GM18909 (cell line): ENCODE measurements at regions not wholly inside any gene's neighbourhood (a gene's known extent, or its start where the extent isn't known, plus 50 kb on each side); places are given as distances from the start of the nearest gene placed in this dataset.

ENCODE experiments used
- ATAC-seq: cut with Tn5 transposase; IDR thresholded peaks from one replicate; pipeline ENCODE4 v1.9.1; 2021; ENCODE audit warnings: mild to moderate bottlenecking; ENCODE audit not compliant: unreplicated experiment, poor library complexity

DNA sequence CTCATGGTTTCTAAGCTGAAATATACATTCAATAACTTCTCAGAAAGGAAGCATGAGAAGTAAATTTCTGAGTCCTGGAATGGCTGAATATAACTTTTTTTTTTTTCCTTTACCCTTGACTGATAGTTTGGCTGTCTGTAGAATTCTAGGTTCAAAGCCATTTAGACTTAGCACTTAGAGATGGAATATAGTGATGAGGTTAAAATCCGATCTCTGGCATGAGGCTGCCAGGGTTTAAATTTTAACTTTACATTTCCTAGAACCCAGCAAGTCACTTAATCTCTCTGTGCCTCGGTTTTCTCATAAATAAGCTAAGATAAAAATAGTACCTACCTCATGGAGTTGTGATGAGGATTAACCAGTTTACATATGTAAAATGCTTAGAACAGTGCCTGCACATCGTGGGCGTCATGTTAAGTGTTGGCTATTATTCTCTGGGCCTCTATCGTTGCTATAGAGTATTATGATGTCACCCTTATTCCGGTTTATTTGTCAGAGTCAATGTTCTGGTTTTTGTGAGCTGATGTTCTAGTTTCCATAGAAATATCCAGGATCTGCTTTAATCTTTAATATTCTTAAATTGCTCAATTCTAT is 199.8 kb upstream of the TLE3 start:
- ATAC-seq = no peak

DNA sequence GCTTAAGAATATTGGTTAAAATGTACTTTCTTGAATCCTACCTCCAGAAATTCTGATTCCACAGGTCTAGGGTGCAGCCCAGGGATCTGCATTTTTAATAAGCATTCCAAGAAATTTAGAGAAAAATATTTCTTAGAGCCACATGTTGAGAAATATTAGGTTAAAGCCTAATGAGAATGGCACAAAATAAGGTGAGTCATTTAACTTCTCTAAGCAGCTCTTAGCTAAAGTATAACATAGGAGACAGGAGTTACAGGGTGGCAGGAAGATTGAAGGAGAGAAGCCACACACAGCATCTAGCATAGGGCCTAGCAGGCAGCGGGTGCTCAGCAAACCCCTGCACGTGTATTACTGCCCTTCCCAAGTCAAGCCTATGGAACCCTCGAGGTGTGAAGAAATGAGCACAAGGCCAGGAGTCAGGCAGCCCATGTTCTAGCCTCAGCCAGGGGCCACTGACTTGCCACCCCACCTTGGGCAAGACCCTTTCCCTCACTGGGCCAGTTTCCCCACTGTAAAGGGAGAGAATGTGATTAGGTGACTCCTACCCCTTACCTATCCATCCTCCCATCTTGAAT is 197.1 kb upstream of the TLE3 start:
- ATAC-seq = no peak

DNA sequence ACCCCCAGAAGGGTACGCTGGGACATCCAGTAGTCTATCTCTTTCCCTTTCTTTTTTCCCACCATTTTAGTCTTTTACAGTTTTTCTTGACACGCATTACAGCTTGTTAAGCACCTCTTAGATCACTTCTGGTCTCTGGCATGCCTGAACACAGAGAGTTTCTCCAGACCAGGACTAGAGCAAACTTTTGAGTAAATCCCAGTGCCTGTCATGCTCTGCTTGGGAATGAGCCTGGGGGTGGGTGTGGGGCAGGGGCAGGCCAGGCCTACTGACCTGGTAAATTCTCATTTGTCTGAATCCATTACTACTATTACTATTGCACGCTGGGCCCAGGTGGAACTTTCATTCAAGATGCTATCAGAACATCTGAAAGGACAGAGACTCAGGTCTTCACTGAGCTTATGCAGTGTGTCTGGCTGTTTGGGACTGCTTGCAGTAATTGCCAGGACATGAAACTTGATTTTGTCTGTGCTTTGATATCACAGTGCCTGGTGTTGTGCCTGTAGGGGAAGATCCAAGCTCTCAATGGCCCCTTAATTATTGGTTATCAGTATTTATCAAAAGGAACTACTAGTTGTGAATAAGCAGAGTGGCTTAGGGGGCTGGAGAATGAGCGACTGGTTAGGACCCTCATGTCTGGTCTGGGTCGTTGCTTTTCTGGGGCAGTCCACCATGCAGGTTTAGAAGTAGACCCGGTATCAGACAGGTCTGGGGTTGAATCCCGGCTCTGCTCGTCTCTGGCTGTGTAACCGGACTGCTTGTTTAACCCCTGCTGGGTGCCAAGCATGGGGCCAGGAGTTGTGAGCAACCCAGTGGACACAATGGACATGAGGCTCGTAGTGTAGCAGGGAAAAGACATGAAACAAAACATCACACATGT is 196.1 kb upstream of the TLE3 start:
- no peak for ATAC-seq

DNA sequence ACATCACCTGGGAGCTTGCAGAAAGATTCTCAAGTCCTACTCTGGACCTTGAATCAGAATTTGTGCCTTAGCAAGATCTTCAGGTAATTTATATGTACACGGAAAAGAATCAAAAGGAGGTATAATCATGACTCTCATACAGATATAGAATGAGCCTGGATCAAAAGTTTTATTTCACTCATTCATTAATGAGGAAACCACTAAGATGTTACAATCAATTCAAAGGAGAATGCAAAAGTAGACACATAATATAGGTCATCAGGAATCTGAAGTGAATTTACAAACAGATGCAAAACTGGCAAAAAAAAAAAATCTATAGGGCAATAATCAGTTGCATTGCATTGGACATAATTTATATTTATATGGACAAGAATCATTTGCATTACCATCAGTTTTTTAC is 195.4 kb upstream of the TLE3 start:
- no peak for ATAC-seq

DNA sequence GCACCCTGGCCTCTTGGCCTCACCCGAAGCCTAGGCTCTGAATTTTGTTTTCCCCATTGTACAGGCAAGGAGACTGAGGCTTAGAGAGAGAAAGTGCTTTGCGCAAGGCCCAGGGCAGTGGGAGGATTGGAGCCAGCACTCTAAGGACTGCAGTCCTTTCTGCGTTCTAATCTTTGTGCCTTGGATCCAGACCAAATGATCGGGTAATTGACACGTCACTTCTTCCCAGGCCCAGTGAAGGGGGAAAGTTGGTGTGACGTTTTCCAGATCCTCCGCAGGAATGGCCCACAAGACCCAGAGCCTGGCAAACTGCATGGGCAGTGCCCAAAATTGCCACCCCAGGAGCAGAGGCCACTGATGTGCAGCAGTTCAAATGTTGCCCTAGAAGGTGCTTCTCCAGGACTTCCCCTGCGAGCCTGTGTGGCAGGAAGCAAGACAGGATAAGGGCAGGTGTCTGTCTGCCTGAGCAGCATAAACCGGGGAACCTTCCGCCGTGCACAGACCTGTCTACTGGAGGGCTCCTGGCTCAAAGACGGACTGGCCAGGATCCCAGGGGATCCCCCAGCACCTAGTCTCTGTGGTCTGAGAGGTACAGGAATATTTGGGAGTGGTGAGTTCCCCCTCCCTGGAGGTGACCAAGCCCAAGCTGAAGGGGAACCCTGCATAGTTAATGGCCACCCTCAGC is 194.5 kb upstream of the TLE3 start:
- ATAC-seq = no peak

DNA sequence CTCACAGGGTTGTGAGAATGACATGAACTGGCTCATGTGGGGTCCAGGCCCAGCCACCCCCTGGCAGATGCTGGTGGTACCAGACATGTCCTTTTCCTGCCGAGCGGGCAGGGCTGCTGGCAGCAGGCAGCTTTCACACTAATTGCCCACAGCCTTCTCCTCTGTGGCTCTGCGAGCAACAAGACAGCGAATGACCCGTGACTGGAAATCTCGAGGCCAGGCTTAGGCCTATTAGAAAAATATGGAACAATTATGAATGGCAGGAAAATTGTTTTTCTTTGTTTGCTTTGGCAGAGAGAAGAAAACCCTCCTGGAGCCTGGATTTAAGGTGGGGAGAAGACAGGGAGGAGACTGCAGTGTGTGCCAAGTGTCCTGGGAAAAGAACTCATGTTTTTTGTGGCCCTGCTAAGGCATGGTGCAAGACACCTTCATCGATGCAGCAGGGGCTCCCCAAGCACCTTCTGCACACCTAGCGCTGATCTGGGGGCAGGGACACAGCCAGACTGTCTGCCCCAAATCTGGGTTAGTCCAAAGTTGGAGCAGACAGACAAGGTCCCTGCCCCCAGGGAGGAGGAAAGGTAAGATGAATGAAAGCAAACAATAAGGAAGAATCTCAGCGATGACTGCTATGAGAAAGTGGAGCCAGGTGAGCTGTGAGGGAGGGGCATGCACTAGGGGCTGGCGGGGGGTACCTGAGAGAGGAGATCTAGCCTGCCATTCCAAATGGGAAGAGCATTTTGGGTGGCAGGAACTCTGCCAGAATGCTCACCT is 193.8 kb upstream of the TLE3 start:
- no peak for ATAC-seq

DNA sequence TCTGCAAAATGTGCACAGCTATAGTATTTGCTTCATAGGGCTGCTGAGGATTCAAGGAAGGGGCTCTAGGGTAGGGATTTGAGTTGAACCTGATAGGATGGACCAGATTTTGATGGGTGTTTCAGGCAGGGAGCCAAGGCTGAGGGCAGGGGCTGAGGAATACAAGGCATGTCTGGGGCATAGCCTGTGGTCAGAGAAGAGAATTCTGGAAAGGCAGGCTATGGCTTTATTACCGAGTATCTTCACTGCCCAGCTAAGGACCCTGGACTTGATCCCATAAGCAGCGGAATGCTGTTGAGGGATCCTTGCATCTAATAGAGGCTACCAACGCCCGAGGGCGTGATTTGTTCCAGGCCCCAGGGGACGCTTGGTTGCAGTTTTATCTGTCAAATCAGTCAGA is 193.0 kb upstream of the TLE3 start:
- ATAC-seq = no peak

DNA sequence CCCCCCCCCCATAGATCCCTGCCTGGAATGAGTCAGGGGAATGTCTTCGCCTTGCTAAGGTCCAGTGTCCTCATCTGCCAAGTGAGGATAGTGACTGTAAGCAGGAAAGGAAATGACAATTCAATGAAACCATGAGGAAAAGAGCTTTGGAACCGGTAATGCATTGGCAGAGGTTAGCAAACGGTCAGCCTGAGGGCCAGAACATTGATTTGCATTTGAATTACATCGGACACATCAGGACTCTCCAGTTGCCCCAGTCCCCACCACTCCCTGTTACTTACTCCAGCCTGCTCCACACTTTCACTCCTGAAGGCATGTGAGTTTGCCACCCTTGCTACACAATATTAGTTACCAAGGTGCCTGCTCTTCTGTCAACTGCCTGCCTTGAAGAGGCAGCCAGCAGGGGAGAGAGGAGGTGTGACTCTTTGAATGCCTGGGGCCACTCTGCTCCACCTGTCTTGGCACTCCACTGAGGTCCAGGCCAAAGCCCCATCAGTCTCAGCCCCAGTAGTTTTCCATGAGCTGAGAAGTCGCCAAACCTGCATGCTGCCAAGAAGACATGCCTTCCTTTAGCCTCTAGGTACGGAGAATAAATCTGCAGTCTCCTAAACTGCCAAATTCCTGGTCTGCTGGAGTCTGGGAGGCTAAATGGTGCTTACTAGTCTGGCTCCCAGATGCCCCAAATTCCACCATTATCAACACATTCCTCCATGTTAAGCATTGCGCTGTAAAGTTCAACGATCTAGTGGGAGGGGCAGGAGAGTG is 191.7 kb upstream of the TLE3 start:
- no peak for ATAC-seq

DNA sequence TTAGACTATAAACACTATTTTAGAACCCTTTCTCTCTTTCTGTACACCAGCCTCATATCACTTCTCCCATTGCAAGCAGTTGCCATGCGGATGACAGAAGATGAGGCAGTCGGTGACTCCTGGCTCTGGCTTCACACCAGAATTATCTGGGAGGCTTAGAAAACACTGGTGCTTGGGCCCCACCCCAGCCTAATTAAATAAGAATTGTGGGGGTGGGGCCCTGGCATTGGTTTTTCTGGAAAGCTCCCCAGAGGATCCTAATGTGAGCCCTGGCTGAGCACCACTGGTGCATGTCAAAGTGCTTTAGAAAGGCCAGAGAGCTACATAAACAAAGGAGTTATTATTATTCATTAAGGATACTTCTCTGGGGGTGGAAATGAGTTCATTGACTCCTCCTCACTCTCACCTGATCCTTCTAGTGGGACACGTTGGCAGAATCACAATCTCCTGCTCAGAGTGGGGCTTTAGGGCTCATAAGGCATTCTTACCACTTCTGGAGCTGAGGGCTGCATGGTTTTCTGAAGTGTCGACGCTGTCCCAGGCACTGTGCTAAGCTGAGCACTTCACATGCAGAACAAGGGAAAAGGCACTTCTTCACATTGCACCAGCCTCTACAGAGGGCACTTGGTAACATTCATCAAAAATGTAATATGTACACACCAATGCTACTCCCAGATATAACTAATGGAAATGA is 188.5 kb upstream of the TLE3 start:
- no peak for ATAC-seq

DNA sequence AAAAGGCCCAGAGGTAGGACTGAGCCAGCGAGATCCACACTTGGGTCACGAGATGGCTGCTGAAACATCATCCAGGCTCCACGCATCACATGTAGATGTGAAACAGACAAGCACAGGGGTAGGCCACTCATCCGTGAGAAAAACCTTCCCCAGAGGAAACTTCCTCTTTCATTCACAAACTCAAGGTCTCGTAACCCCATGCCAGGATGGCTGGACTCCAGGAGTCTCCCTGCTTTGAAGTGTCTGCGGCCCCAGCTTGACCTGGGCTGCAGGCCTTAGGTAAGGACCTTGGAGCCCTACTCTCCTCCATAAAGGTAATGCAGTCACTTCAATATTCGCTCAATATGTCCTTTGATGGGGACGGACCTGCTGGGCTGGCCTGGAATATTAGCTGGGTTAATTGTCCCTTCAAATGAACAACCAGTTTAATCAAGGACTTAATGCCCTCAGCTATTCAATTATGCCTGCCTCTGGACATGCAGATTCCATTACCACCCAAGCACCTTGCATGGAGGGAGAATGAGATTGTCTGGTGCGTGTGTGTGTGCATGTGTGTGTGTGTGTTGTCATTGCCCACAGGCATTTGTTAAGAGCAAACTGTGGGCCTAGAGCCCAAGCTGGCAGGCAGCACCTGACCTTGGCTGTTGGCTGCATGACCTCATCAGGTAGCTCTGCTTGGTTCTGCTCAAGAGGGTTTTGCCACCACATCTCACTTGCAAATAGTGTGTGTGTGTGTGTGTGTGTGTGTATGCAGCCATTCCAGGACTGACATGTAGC is 186.9 kb upstream of the TLE3 start:
- ATAC-seq = no peak

DNA sequence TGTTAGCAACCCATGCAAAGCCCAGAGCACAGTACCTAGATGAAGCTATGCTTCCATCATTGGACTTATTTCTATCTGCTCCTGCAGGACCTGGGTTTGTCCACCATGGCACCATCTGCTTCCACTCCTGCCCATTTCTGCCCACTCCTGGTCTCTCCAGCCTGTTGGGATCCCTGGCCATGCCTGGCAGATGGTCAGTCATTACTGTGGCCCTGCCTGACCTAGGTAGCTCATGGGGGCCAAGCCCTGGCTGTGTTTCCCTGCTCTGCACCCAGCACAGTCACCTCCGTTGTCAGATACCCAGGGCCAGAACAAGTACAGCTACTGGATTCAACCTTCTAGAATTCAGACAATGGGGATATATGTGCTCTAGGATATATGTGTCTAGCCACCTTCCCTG is 185.8 kb upstream of the TLE3 start:
- no peak for ATAC-seq

DNA sequence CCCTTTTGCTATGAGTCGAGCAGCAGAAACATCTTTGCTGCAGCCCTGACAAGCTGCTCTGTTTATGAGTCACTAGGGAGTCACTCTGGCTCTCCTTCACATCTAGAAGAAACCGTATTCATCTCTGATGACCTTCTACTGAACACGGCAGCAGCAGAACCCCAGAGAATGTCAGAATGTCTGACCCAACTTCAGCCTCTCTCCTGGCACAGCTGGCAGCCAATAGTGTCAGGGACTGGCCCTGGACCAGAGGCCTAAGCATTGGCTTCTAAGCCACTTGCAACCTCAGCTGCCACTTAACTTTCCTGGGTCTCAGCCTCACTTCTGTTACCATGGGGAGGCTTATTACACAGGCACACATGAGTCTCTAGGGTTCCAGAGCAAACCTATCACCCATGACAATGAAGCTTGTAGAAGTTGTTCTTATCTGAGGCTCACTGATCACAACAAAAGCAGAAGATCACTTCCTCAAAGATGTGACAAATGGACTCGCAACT is 184.1 kb upstream of the TLE3 start:
- ATAC-seq = no peak

DNA sequence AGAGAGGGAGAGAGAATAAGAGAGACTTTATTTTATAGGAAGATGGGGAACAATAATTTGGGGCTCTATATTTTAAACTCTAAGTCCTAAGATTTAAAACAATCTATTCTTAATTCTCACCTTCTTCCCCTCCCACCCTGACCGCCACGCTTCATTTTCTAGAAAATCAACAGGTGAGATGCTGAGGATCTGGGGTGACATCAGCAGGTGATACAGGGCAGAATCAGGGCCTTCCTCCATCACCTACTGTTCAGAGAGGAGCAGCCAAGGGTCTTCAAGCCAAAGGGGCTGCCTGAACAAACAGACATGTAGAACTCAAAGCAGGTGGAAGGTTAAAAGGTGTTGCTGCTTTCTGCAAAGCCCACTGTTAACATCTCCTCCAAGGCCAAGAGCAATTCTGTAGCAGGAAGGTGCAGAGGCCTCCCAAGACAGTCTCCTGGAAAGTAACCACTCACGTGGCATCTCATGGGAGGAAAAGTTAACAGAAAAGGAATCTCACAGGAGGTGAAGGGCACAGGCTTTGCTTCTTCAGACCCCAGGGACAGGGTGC is 183.6 kb upstream of the TLE3 start:
- ATAC-seq = no peak

DNA sequence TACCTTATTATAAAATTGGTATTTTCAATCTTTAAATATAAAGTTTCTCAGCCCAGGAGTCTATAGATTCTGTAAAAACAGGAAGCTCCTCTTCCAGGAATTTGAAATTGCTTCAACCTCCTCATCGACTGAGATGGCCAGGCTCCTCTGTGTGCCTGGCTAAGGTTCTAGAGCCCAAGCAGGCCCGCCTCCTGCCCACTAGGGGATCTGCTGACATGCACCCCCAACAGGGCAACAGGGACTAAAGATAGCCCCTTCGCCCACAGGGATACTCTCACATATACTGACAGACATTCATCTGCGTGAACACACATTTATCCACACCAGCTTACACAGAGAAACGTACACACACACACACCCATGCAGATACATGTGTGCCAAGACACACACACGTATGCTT is 183.1 kb upstream of the TLE3 start:
- no peak for ATAC-seq

DNA sequence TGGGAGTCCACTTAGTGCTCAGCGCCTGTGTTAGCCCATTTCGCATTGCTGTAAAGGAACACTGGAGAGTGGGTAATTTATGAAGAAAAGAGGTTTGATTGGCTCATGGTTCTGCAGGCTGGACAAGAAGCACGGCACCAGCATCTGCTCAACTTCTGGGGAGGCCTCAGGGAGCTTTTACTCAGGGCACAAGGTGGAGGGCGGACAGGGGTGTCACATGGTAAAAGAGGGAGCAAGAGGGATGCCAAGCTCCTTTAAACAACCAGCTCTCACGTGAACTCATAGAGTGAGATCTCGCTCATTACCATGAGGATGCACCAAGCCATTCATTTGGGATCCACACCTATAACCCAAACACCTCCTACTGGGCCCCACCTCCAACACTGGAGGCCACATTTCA is 181.4 kb upstream of the TLE3 start:
- ATAC-seq = no peak

DNA sequence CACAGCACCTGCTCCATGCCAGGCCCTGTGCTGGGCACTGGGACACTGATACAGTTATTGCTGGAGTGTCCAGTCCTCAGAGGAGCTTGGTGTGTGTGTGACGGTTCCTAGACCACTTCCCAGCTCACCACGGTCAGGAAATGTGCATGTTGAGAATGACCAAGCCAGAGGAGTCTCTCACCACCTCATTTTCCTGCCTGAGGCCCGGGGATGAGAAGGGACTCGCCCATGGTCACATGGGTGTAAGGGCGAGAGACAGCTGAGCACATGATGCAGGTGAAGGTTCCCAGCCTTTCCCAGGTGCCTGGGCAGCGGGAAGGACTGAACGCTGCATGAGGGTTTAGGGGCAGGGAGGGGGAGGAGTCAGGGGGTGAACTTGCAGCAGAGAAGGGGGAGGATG is 180.9 kb upstream of the TLE3 start:
- no peak for ATAC-seq

DNA sequence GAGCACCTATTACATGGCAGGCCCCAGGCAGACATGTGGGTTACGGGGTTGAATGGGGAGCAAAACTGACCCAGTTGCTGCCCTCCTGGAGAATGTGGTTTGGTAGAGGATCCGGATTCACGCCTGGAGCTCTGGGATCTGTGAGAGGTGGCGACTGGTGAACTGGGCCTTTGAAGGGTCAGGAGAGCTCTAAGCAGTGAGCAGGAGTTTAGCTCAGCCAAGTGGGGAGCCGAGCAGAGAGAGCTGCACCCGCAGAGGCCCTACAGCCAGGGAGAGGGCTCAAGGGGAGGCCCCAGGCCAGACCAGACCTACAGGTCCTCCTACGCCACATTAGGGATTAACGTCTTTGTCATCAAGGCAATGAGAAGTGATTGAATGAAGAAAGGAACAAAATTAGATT is 179.8 kb upstream of the TLE3 start:
- ATAC-seq = no peak

DNA sequence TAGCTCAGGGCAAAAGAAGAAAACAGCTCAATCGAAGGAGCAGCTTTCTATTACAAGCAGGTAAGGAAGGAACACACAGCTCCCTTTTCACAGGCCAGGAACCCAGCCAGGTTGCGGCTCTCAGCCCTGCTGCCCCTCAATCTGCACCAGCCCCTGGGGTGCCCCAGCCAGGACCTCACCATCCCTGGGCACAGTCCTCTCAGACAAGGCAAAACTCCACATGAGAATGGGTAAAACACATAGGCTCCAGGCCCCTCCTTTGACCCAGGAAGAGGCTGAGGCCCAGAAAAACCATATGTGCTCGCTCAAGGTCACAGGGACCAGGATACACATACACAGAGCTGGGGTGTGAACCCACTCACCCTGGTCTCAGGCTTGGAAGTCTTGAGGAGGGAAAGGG is 178.7 kb upstream of the TLE3 start:
- no peak for ATAC-seq
